ENCODE measurements at regions not wholly inside any gene's neighbourhood (a gene's known extent, or its start where the extent isn't known, plus 50 kb on each side); places are given as distances from the start of the nearest gene placed in this dataset.

- TF ChIP-seq CTCF (optimal IDR thresholded peaks at IDR 0.05 in 1 of 3, IDR thresholded peaks at IDR 0.05 in 1 of 3, conservative IDR thresholded peaks at IDR 0.05 in 1 of 3; ENCODE audit: extremely low read depth in 1 of 3, insufficient read depth in 2 of 3, low read length in 3 of 3) (no peak), EZH2 (IDR thresholded peaks at IDR 0.05; ENCODE audit: low read length) (no peak)
Measured at GRCh38 chr16:7964744-7965143, 625.6 kb downstream of the TMEM114 start.
